GM12891 (cell line): ENCODE measurements at regions not wholly inside any gene's neighbourhood (a gene's known extent, or its start where the extent isn't known, plus 50 kb on each side); places are given as distances from the start of the nearest gene placed in this dataset.

Source experiments
- PAX5 ChIP-seq: IDR thresholded peaks from 2 replicates; pipeline ENCODE4 v1.6.1; 2011; ENCODE audit warnings: low read length, moderate library complexity, mild to moderate bottlenecking; ENCODE audit not compliant: insufficient read depth, severe bottlenecking
- POLR2A ChIP-seq: IDR thresholded peaks from 2 replicates; pipeline ENCODE4 v1.6.1; 2011; ENCODE audit warnings: low read depth, low read length, control low read depth
- POLR2AphosphoS5 ChIP-seq: IDR thresholded peaks from 2 replicates; pipeline ENCODE4 v1.6.1; 2011; ENCODE audit warnings: low read depth, low read length, control low read depth
- POU2F2 ChIP-seq: IDR thresholded peaks from 2 replicates; pipeline ENCODE4 v1.6.1; 2011; ENCODE audit warnings: low read depth, mild to moderate bottlenecking, control low read depth, low read length, moderate library complexity
- SPI1 ChIP-seq: IDR thresholded peaks from 2 replicates; pipeline ENCODE4 v1.6.1; 2011; ENCODE audit warnings: low read depth, low read length, control low read depth
- TAF1 ChIP-seq: IDR thresholded peaks from 2 replicates; pipeline ENCODE4 v1.6.1; 2011; ENCODE audit warnings: low read depth, low read length, control low read depth

GRCh38 chr6:137763886-137764285, 103.2 kb upstream of the TNFAIP3 start:
- TF ChIP-seq POLR2A = no peak
- no peak for TF ChIP-seq TAF1
- TF ChIP-seq POLR2AphosphoS5 = no peak
- TF ChIP-seq POU2F2 = no peak
- TF ChIP-seq PAX5 = no peak
- no peak for TF ChIP-seq SPI1
